GM06990 (cell line): ENCODE measurements at regions not wholly inside any gene's neighbourhood (a gene's known extent, or its start where the extent isn't known, plus 50 kb on each side); places are given as distances from the start of the nearest gene placed in this dataset.
"Not testable (repeated sequence)": the region's sequence is repeated elsewhere in the genome, so short reads cannot be mapped to it uniquely, and the experiment has no call there.

ENCODE experiments used
- DNase-seq: peaks from one replicate; pipeline ENCODE4 v3.0.0-alpha.2; 2011; ENCODE audit not compliant: insufficient read length; ENCODE audit errors: extremely low read depth
- H3K27me3 ChIP-seq: replicated peaks from 2 replicates; pipeline ENCODE4 v1.6.0; 2011; ENCODE audit warnings: low read length; ENCODE audit not compliant: control insufficient read depth, insufficient read depth
- H3K36me3 ChIP-seq: 2 replicates; pipeline ENCODE4 v1.5.1; 2011; ENCODE audit warnings: low read length; ENCODE audit not compliant: control insufficient read depth, insufficient read depth
- H3K4me3 ChIP-seq: replicated peaks from 2 replicates; pipeline ENCODE4 v1.5.1; 2011; ENCODE audit warnings: low read depth, mild to moderate bottlenecking, control low read depth, low read length
- TF ChIP-seq, protein P1 (sequence below): IDR thresholded peaks from 2 replicates; pipeline ENCODE4 v1.5.1; 2011; ENCODE audit warnings: low read length, control low read depth, mild to moderate bottlenecking, inconsistent platforms; ENCODE audit not compliant: insufficient read depth, poor library complexity, severe bottlenecking

DNA sequence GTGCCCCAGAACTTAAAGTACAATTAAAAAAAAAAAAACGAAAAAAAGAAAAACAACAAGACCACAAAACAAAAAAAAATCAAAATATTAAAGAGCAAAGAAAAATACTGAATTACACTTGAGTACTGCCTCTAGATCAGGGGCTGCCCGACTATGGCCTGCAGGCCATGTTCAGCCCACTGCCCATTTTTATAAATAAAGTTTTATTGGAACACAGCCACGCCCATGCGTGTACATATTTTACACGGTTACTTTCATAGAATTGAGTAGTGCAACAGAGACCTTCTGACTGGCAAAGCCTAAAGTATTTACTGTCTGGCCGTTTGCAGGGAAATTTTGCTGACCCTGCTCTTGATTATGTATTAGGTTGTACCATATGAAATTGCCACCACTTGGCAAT, 130.5 kb downstream of the ATXN3L start:
- Histone ChIP-seq H3K4me3 (no peak overlapping the region), H3K27me3 (no peaks in the 10 kb centered on the region), H3K36me3 (no peaks in the 10 kb centered on the region)
- DNase-seq: no peak
- TF ChIP-seq, protein P1, sequence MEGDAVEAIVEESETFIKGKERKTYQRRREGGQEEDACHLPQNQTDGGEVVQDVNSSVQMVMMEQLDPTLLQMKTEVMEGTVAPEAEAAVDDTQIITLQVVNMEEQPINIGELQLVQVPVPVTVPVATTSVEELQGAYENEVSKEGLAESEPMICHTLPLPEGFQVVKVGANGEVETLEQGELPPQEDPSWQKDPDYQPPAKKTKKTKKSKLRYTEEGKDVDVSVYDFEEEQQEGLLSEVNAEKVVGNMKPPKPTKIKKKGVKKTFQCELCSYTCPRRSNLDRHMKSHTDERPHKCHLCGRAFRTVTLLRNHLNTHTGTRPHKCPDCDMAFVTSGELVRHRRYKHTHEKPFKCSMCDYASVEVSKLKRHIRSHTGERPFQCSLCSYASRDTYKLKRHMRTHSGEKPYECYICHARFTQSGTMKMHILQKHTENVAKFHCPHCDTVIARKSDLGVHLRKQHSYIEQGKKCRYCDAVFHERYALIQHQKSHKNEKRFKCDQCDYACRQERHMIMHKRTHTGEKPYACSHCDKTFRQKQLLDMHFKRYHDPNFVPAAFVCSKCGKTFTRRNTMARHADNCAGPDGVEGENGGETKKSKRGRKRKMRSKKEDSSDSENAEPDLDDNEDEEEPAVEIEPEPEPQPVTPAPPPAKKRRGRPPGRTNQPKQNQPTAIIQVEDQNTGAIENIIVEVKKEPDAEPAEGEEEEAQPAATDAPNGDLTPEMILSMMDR: no peak

DNA sequence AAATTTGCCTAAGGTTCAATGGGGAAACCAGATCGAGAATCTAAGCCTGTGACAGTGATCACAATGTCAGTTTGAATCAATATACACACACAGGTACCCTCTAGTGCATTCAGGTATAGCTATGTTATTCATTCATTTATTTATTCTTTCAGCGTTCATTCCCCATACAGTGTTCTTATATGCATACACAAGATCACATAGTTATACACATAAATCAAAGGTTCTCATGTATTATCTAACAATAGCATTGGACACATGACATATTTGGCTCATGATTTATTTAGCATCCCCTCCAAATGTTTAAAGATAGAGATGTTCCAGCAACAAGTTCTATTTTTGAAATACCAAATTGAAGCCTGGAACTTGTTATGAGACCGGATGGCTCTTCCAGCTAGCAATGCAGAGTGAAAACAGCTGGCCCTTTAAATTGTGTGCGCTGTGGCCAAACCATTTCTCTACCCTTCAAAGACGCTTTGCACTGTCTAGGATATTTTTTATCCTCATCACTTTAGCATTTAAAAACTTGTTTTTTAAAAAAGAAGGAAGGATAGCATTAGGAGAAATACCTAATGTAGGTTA, 131.0 kb downstream of the ATXN3L start:
- Histone ChIP-seq H3K36me3 (no peaks in the 10 kb centered on the region), H3K27me3 (no peaks in the 10 kb centered on the region), H3K4me3 (no peak overlapping the region)
- TF ChIP-seq, protein P1: no peak
- DNase-seq: no peak

DNA sequence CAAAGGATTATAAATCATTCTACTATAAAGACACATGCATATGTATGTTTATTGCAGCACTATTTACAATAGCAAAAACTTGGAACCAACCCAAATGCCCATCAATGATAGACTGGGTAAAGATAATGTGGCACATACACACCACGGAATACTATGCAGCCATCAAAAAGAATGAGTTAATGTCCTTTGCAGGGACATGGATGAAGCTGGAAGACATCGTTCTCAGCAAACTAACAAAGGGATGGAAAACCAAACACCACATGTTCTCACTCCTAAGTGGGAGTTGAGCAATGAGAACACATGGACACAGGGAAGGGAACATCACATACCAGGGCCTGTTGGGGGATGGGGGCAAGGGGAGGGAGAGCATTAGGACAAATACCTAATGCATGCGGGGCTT, 133.2 kb downstream of the ATXN3L start:
- not testable (repeated sequence) for DNase-seq, H3K36me3 ChIP-seq, H3K27me3 ChIP-seq, H3K4me3 ChIP-seq

GRCh38 chrX:13180807-13181206, 136.4 kb upstream of the FAM9C start:
- Histone ChIP-seq H3K36me3 (no peaks in the 10 kb centered on the region), H3K27me3 (no peaks in the 10 kb centered on the region), H3K4me3 (no peak overlapping the region)
- DNase-seq: no peak
- TF ChIP-seq, protein P1: no peak

- DNase-seq: no peak
- TF ChIP-seq, protein P1: no peak
- no peak overlapping the region for H3K4me3 ChIP-seq
Observed at GRCh38 chrX:13179586-13179985, 135.2 kb upstream of the FAM9C start.

DNA sequence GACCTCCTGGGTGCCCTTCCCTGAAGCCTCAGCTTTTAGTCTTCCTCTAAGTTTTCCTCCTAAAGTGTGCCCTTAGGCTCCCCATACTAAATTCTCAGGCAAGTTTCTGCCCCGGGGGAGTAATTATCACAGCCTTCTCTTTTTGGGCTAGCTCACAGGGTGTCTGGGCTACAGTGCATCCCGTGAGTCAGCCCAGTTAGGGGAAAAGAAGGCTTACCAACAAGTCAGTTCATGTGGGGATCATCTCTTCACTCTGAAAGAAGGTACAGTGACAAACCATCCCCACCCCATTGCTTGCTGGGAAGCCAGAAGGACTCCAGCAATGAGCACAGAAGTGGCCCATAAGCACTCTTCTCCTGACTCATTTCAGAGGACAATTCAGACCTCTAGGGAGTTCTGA, 134.7 kb upstream of the FAM9C start:
- Histone ChIP-seq H3K27me3 (no peaks in the 10 kb centered on the region), H3K36me3 (no peaks in the 10 kb centered on the region), H3K4me3 (no peak overlapping the region)
- TF ChIP-seq, protein P1: no peak
- no peak for DNase-seq

More at GRCh38 chrX:13179586-13179985, 135.2 kb upstream of the FAM9C start:
- Histone ChIP-seq H3K36me3 (no peaks in the 10 kb centered on the region), H3K27me3 (no peaks in the 10 kb centered on the region)
